Transverse colon (tissue), 4 donors: ENCODE measurements at regions not wholly inside any gene's neighbourhood (a gene's known extent, or its start where the extent isn't known, plus 50 kb on each side); places are given as distances from the start of the nearest gene placed in this dataset.

Source experiments
- DNase-seq: peaks from one replicate; pipeline ENCODE4 v3.0.0-alpha.2; 2019
- H3K27ac ChIP-seq, 4 donors: fragments of 200-600 bp; sonication (generic); 2 replicates each; pipeline ENCODE4 v1.5.1; 2016 to 2018; ENCODE audit warnings: inconsistent platforms in 4 of 4
- H3K27me3 ChIP-seq: fragments of 200-600 bp; sonication (generic); 2 replicates; pipeline ENCODE4 v1.5.1; 2017; ENCODE audit warnings: inconsistent platforms
- H3K36me3 ChIP-seq, 4 donors: fragments of 200-600 bp; sonication (generic); 2 replicates each; pipeline ENCODE4 v1.5.1; 2017 to 2019; ENCODE audit warnings: inconsistent platforms in 4 of 4
- H3K4me1 ChIP-seq, 4 donors: fragments of 200-600 bp; sonication (generic); 2 replicates each; pipeline ENCODE4 v1.5.1; 2017 to 2020; ENCODE audit warnings: inconsistent platforms in 4 of 4
- H3K4me3 ChIP-seq, 4 donors: fragments of 200-600 bp; sonication (generic); 1 replicate in 1 of 4; 2 replicates in 3 of 4; pipeline versions ENCODE4 v1.5.1 to v1.6.1; 2017 to 2019; ENCODE audit warnings: inconsistent platforms in 4 of 4
- H3K9me3 ChIP-seq, 2 donors: fragments of 200-600 bp; sonication (generic); 2 replicates each; pipeline ENCODE4 v1.5.1; 2017 to 2019; ENCODE audit warnings: inconsistent platforms in 2 of 2
- EP300 ChIP-seq: sonication (generic); formaldehyde crosslinking; IDR thresholded peaks from one replicate; pipeline ENCODE4 v1.6.1; 2017; ENCODE audit warnings: antibody characterized with exemption, low read depth
- POLR2A ChIP-seq: fragments of 450-650 bp; IDR thresholded peaks from one replicate; pipeline ENCODE4 v1.6.1; 2016; ENCODE audit warnings: antibody characterized with exemption, mild to moderate bottlenecking, moderate library complexity
- POLR2AphosphoS5 ChIP-seq, 3 donors: sonication (generic); formaldehyde crosslinking; IDR thresholded peaks; one replicate each; pipeline ENCODE4 v1.6.1; 2016; ENCODE audit warnings: antibody characterized with exemption in 3 of 3
- WGBS, 2 donors: methylation state at CpG; one replicate each; pipeline ENCODE4 v1.1.5; 2018; ENCODE audit warnings: low coverage in 1 of 2; 5-methylcytosine and 5-hydroxymethylcytosine counted together
- in situ Hi-C, 4 donors: fragments of 200-750 bp; cut with MboI; loops; one replicate each; pipeline versions ENCODE4 v1.15.0 to v1.15.1; 2017; ENCODE audit warnings: low sequenced_read_pairs in 3 of 4, low pct_ligation_motif_present in 1 of 4, low pct_unique_long_range_greater_than_20kb in 1 of 4
- intact Hi-C: fragments of 100-400 bp; cut with DNase I; formaldehyde crosslinking; loops from one replicate; pipeline ENCODE4 v1.15.1; 2023; ENCODE audit warnings: low total_unique reads
- TF ChIP-seq, protein P1 (sequence below), 5 experiments: fragments of 200-600 bp in 3 of 5; fragments of 450-650 bp in 2 of 5; sonication (generic) in 3 of 5; IDR thresholded peaks; 1 replicate in 2 of 5; 2 replicates in 3 of 5; pipeline ENCODE4 v1.5.1; 2016 to 2017; ENCODE audit warnings: antibody characterized with exemption in 5 of 5, inconsistent platforms in 3 of 5, mild to moderate bottlenecking in 2 of 5, moderate library complexity in 1 of 5

DNA sequence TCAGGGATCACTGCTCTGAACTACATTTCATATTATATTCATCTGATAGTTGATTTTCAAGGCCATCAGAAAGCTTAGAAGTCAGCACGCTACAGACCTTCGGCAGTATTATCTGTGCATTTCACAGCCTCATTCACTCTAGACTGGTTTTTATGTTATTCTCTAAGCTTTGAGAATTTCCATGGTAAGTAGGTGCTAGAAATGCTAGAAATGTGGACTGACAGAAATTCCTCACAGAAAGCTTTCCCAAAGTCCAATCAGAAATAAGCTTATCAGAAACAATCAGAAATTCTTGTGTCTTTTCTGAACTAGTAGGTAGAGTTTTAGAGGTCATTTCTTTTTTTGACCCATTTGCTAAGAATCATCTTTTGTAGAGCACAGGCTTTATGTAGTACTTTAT lies 176.6 kb downstream of the TMTC3 start:
- TF ChIP-seq POLR2A (no peak), POLR2AphosphoS5 (IDR thresholded peaks at IDR 0.05) (no peak), EP300 (no peak)
- TF ChIP-seq, protein P1, sequence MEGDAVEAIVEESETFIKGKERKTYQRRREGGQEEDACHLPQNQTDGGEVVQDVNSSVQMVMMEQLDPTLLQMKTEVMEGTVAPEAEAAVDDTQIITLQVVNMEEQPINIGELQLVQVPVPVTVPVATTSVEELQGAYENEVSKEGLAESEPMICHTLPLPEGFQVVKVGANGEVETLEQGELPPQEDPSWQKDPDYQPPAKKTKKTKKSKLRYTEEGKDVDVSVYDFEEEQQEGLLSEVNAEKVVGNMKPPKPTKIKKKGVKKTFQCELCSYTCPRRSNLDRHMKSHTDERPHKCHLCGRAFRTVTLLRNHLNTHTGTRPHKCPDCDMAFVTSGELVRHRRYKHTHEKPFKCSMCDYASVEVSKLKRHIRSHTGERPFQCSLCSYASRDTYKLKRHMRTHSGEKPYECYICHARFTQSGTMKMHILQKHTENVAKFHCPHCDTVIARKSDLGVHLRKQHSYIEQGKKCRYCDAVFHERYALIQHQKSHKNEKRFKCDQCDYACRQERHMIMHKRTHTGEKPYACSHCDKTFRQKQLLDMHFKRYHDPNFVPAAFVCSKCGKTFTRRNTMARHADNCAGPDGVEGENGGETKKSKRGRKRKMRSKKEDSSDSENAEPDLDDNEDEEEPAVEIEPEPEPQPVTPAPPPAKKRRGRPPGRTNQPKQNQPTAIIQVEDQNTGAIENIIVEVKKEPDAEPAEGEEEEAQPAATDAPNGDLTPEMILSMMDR (IDR thresholded peaks at IDR 0.05), result no peak
- Histone ChIP-seq H3K36me3 (no peaks in the 10 kb centered on the region), H3K4me1 (peaks cover 0 to 7% (median 3%) of the 10 kb centered on the region in 4 donors), H3K4me3 (no peak overlapping the region), H3K27ac (no peak overlapping the region), H3K9me3 (no peaks in the 10 kb centered on the region), H3K27me3 (no peaks in the 10 kb centered on the region)
- no peak for DNase-seq
- 60 to 82% methylated on average over 1 to 2 of the region's 2 CpGs for WGBS, 2 donors
- intact Hi-C loops, result no loop called here
- in situ Hi-C loops, result no loop called here

DNA sequence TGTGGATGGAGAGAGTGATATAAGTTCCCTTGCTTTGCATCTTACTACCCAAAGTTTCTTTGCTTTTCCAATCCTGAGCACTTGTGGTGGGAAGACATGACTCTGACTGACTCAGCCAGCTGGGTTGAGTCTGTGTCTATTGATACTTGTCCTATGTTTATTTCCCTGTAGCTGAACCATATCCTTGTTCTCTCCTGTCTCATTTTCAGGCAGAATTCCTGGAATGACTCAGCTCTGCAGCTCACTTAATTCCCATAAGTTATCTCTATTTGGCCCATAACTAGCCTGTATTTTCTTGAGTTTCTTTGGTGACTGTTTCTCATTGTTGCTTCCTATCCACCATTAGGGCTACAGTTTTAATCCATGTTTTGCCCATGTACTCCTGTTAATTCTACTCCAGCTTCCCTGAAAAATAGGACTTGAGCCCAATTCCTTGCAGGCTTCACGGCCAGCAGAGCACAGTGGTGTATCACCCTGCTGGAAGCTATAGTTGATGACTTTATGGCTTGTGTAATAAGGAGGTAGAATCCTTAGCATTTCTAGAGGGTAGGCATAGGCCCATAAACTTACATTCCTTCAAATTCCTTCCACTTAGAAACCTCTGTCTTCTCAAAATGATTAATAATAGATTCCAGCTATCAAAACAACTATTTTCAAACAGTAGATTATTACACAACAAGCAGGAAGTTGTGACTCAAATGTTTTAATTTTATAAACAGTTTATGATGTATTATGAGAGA lies 183.1 kb downstream of the TMTC3 start:
- H3K27me3 ChIP-seq, result no peaks in the 10 kb centered on the region
- in situ Hi-C loops, result no loop called here
- TF ChIP-seq, protein P1 (IDR thresholded peaks at IDR 0.05), result no peak
- peak; percentile 6 to 43 (median 28) for TF ChIP-seq POLR2AphosphoS5 (IDR thresholded peaks at IDR 0.05)
- H3K9me3 ChIP-seq, result no peaks in the 10 kb centered on the region
- H3K27ac ChIP-seq, result peak overlapping the region; percentile 44 to 82 (median 64)
- DNase-seq, result no peak
- 10% methylated on average over 1 of the region's 1 CpG; no CpG with 5 or more reads in 1 of the 2 donors for WGBS, 2 donors
- no peak overlapping the region for H3K4me3 ChIP-seq
- peaks cover 0 to 14% (median 6%) of the 10 kb centered on the region in 4 donors for H3K4me1 ChIP-seq
- H3K36me3 ChIP-seq, result no peaks in the 10 kb centered on the region
- intact Hi-C loops, result no loop called here

DNA sequence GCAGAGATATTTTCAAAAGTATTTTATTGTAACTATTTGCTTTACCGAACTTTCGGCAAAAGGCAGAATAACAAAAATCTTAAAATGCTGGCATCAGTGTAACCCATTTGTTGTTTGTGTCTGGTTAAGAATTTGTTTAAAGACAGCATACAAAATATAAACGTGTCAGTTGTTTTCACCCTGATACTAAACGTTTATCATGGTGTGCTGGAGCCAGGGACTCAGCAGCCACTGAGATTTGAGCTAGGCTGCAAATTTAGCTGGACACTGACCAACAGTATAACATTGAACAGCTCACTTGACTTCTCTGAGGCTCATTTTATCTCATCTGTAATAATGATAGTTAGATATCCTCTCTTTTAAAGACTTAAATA lies 183.7 kb downstream of the TMTC3 start:
- no peak for TF ChIP-seq POLR2A
- TF ChIP-seq POLR2AphosphoS5 (IDR thresholded peaks at IDR 0.05), result peak in 1 of 3 donors; percentile 0

DNA sequence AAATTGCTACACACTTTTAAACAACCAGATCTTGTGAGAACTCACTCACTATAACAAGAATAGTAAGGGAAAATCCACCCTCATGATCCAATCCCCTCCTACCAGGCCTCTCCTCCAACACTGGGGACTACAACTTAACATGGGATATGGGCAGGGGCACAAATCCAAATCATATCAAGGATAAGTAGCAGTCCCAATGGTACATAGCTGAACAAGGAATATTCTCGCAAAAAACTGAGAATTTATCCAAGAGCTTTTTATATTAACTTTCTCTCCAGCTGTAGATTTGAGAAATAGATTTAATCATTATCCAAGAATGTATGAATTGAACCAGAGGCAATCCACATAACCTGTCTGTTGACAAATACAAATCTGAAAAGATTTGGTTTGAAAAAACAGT lies 185.2 kb downstream of the TMTC3 start:
- Histone ChIP-seq H3K9me3 (no peaks in the 10 kb centered on the region), H3K27ac (no peak overlapping the region), H3K36me3 (no peaks in the 10 kb centered on the region), H3K27me3 (no peaks in the 10 kb centered on the region), H3K4me3 (no peak overlapping the region), H3K4me1 (peaks cover 0 to 14% (median 6%) of the 10 kb centered on the region in 4 donors)
- in situ Hi-C loops, result no loop called here
- TF ChIP-seq POLR2AphosphoS5 (IDR thresholded peaks at IDR 0.05), result no peak
- WGBS, 2 donors, result 92 to 100% methylated on average over 1 of the region's 1 CpG
- intact Hi-C loops, result no loop called here
- DNase-seq, result no peak

More for the DNA sequence above, 183.7 kb downstream of the TMTC3 start:
- Histone ChIP-seq H3K36me3 (no peaks in the 10 kb centered on the region), H3K4me3 (no peak overlapping the region), H3K27ac (peak overlapping the region; percentile 44 to 82 (median 64)), H3K9me3 (no peaks in the 10 kb centered on the region), H3K27me3 (no peaks in the 10 kb centered on the region), H3K4me1 (peaks cover 0 to 14% (median 6%) of the 10 kb centered on the region in 4 donors)
- intact Hi-C loops, result no loop called here
- no peak for DNase-seq
- 57 to 63% methylated on average over 4 of the region's 4 CpGs for WGBS, 2 donors
- in situ Hi-C loops, result no loop called here

DNA sequence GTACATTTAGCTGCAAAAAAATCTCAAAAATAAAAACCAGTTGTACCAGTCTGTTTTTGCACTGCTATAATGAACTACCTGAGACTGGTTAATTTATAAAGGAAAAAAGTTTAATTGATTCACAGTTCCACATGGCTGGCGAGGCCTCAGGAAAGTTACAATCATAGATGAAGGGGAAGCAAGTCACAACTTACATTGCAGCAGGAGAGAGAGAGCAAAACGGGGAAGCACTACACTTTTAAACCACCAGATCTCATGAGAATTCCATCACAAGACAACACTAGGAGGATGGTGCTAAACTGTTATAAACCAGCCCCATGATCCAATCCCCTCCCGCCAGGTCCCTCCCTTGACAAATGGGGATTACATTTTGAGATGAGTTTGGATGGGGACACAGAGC lies 186.0 kb downstream of the TMTC3 start:
- no peak overlapping the region for H3K4me3 ChIP-seq
- in situ Hi-C loops, result no loop called here
- WGBS, 2 donors, result 66 to 83% methylated on average over 3 of the region's 3 CpGs
- intact Hi-C loops, result no loop called here
- no peak for DNase-seq
- no peaks in the 10 kb centered on the region for H3K27me3 ChIP-seq
- H3K36me3 ChIP-seq, result no peaks in the 10 kb centered on the region
- TF ChIP-seq POLR2A (no peak), EP300 (no peak), POLR2AphosphoS5 (IDR thresholded peaks at IDR 0.05) (no peak)
- TF ChIP-seq, protein P1 (IDR thresholded peaks at IDR 0.05), result no peak
- H3K27ac ChIP-seq, result no peak overlapping the region
- H3K9me3 ChIP-seq, result no peaks in the 10 kb centered on the region
- H3K4me1 ChIP-seq, result peaks cover 0 to 14% (median 7%) of the 10 kb centered on the region in 4 donors
